ENCODE measurements at regions not wholly inside any gene's neighbourhood (a gene's known extent, or its start where the extent isn't known, plus 50 kb on each side); places are given as distances from the start of the nearest gene placed in this dataset.

DNA sequence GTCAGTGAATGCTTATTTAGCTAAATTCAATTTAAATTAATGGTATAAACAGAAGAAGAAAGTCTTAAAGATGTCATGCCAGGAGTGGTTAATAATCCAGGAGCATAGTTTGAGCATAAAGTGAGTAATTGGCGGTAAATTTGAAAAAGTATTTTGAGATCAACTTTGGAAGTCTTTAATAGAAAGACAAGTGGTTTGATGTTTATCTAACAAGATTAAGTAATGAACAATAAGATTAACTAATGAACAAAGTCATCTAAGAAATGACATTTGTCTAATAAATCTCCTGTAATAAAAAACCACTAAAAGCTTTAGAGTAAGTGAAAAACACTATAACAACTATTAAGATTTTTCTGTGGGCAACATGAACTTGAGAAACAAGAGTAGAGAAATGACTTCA, 112.8 kb downstream of the CAPZA3 start:
- no peak for ATAC-seq
- 91% methylated on average over 1 of the region's 1 CpG for WGBS (ENCODE audit: missing lambda C conversion rate)
- no peak overlapping the region for H3K4me2 ChIP-seq
- POLR2A ChIA-PET = no interaction called here
- H3K4me1 ChIP-seq = no peaks in the 10 kb centered on the region; the same call in 2 of the 3 replicates
- H3K4me3 ChIP-seq = no peak overlapping the region
- peak; percentile 39 for FAIRE-seq
- no peak for TF ChIP-seq JUNB (IDR thresholded peaks at IDR 0.05)
- H3K9me3 ChIP-seq = no peaks in the 10 kb centered on the region
- CTCF ChIA-PET = no interaction called here
- no peak for DNase-seq (ENCODE audit: low read depth in 1 of 2, low spot score in 1 of 2)
- H3K27ac ChIP-seq = no peak overlapping the region

DNA sequence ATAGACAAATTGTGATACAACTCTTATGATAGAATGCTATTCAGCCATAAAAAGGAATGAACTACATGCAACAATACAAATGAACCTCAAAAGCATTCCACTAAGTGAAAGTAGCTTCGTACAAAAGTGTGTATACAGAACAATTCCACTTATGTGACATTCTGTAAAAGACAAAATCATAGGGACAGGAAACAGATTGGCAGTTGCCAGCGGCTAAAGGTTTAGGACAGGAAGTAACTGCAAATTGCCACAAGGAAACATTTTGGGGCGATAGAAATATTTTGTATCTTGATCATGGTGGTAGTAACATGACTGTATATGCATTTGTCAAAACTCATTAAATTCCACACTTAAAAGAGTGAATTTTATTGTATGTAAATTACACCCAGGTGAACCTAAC, 113.4 kb downstream of the CAPZA3 start:
- Histone ChIP-seq H3K4me1 (no peaks in the 10 kb centered on the region; the same call in 2 of the 3 replicates), H3K27ac (no peak overlapping the region), H3K9me3 (no peaks in the 10 kb centered on the region), H3K4me3 (no peak overlapping the region), H3K4me2 (no peak overlapping the region)
- DNase-seq (ENCODE audit: low read depth in 1 of 2, low spot score in 1 of 2) = no peak
- FAIRE-seq = peak; percentile 32
- ChIA-PET CTCF (no interaction called here), POLR2A (no interaction called here)
- no peak for TF ChIP-seq POLR2AphosphoS2 (conservative IDR thresholded peaks at IDR 0.05; ENCODE audit: low read length)
- TF ChIP-seq HMGXB4 (CRISPR knock-in tag; IDR thresholded peaks at IDR 0.05; ENCODE audit: borderline replicate concordance) = no peak
- no peak for ATAC-seq
- 24% methylated on average over 3 of the region's 3 CpGs for WGBS (ENCODE audit: missing lambda C conversion rate)

GRCh38 chr12:18853570-18854366, 115.8 kb downstream of the CAPZA3 start:
- no peaks in the 10 kb centered on the region; the same call in 2 of the 3 replicates for H3K4me1 ChIP-seq
- ATAC-seq (no peak), DNase-seq (ENCODE audit: low read depth in 1 of 2, low spot score in 1 of 2) (no peak), FAIRE-seq (no peak)
- TF ChIP-seq TP53 (CRISPR knock-in tag; IDR thresholded peaks at IDR 0.05) (no peak), HEYL (CRISPR knock-in tag; IDR thresholded peaks at IDR 0.05) (no peak), GATA3 (IDR thresholded peaks at IDR 0.05; ENCODE audit: borderline replicate concordance) (no peak), ZFP36 (IDR thresholded peaks at IDR 0.05; ENCODE audit: borderline replicate concordance, partially characterized antibody) (no peak)
- no peak overlapping the region for H3K4me3 ChIP-seq
- CTCF ChIA-PET = interaction anchor here (1.1 kb wide), 1 partner anchor 10 kb away, joined by 5 read pairs; no protein-coding TSS in a partner anchor
- H3K9me3 ChIP-seq = no peaks in the 10 kb centered on the region
- no peak overlapping the region for H3K27ac ChIP-seq
- 58% methylated on average over 6 of the region's 6 CpGs for WGBS (ENCODE audit: missing lambda C conversion rate)
- H3K4me2 ChIP-seq = no peak overlapping the region
- POLR2A ChIA-PET = no interaction called here

DNA sequence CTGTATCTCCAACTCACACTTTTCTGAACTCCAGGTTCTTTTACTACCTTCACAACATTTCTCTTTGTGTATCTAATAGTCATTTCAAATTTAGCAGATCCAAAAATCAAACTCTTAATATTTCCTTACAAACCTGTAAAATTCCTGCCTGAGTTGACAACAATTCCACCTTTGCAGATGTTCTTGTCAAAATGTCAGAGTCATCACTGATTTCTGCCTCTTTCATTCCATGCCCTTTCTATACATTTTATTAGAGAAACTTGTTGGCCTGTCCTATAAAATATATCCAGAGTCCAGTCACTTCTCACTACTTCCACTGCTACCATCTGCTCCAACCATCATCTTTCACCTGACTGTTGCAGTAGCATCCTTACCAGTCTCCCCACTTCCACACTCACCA, 119.7 kb downstream of the CAPZA3 start:
- CTCF ChIA-PET = no interaction called here
- Histone ChIP-seq H3K4me3 (no peak overlapping the region), H3K4me1 (no peaks in the 10 kb centered on the region), H3K9me3 (no peaks in the 10 kb centered on the region), H3K4me2 (no peak overlapping the region), H3K27ac (no peak overlapping the region)
- DNase-seq (ENCODE audit: low read depth in 1 of 2, low spot score in 1 of 2) = no peak
- no peak for TF ChIP-seq BCL3 (IDR thresholded peaks at IDR 0.05)
- no peak for ATAC-seq
- POLR2A ChIA-PET = no interaction called here
- no peak for FAIRE-seq

- H3K4me3 ChIP-seq = no peak overlapping the region
- ChIA-PET CTCF (interaction anchor here (0.6 to 1.2 kb wide), 2 partner anchors 318 to 1751 kb away, joined by 3 to 4 read pairs; no protein-coding TSS in a partner anchor), POLR2A (no interaction called here)
- H3K4me2 ChIP-seq = no peak overlapping the region
- no peaks in the 10 kb centered on the region for H3K9me3 ChIP-seq
- DNase-seq (ENCODE audit: low read depth in 1 of 2, low spot score in 1 of 2) = no peak
- FAIRE-seq = no peak
- no peak overlapping the region for H3K27ac ChIP-seq
- no peak for TF ChIP-seq RNF2 (IDR thresholded peaks at IDR 0.05; ENCODE audit: borderline replicate concordance, low read depth)
- no peak for TF ChIP-seq RARB (CRISPR knock-in tag; IDR thresholded peaks at IDR 0.05)
- TF ChIP-seq CBX8 (IDR thresholded peaks at IDR 0.05) = no peak
- no peak for TF ChIP-seq KDM1A (IDR thresholded peaks at IDR 0.05; ENCODE audit: low read depth)
- no peak for TF ChIP-seq RAD21 (conservative IDR thresholded peaks at IDR 0.05 in 1 of 2, IDR thresholded peaks at IDR 0.05 in 1 of 2)
- TF ChIP-seq NR3C1 (IDR thresholded peaks at IDR 0.05) = no peak
- no peak for TF ChIP-seq HDAC2 (IDR thresholded peaks at IDR 0.05)
- TF ChIP-seq RCOR1 (IDR thresholded peaks at IDR 0.05; ENCODE audit: low read depth, low read length) = no peak
- TF ChIP-seq POLR2AphosphoS2 (conservative IDR thresholded peaks at IDR 0.05; ENCODE audit: low read length) = no peak
- TF ChIP-seq KDM5A (IDR thresholded peaks at IDR 0.05) = no peak
- TF ChIP-seq, protein P1, sequence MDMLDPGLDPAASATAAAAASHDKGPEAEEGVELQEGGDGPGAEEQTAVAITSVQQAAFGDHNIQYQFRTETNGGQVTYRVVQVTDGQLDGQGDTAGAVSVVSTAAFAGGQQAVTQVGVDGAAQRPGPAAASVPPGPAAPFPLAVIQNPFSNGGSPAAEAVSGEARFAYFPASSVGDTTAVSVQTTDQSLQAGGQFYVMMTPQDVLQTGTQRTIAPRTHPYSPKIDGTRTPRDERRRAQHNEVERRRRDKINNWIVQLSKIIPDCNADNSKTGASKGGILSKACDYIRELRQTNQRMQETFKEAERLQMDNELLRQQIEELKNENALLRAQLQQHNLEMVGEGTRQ (IDR thresholded peaks at IDR 0.05) = no peak
- TF ChIP-seq SMC3 (IDR thresholded peaks at IDR 0.05) = no peak
- TF ChIP-seq ESRRA (IDR thresholded peaks at IDR 0.05; ENCODE audit: borderline replicate concordance, low read length) = no peak
- no peak for TF ChIP-seq E2F6 (IDR thresholded peaks at IDR 0.05; ENCODE audit: borderline replicate concordance, low read depth)
- no peaks in the 10 kb centered on the region for H3K4me1 ChIP-seq
- 4% methylated on average over 1 of the region's 1 CpG for WGBS (ENCODE audit: missing lambda C conversion rate)
- no peak for ATAC-seq
Observed at GRCh38 chr12:18859400-18859799, 121.5 kb downstream of the CAPZA3 start.

All from A549 (cell line).